ENCODE measurements at regions not wholly inside any gene's neighbourhood (a gene's known extent, or its start where the extent isn't known, plus 50 kb on each side); places are given as distances from the start of the nearest gene placed in this dataset.

- TF ChIP-seq, protein P1, sequence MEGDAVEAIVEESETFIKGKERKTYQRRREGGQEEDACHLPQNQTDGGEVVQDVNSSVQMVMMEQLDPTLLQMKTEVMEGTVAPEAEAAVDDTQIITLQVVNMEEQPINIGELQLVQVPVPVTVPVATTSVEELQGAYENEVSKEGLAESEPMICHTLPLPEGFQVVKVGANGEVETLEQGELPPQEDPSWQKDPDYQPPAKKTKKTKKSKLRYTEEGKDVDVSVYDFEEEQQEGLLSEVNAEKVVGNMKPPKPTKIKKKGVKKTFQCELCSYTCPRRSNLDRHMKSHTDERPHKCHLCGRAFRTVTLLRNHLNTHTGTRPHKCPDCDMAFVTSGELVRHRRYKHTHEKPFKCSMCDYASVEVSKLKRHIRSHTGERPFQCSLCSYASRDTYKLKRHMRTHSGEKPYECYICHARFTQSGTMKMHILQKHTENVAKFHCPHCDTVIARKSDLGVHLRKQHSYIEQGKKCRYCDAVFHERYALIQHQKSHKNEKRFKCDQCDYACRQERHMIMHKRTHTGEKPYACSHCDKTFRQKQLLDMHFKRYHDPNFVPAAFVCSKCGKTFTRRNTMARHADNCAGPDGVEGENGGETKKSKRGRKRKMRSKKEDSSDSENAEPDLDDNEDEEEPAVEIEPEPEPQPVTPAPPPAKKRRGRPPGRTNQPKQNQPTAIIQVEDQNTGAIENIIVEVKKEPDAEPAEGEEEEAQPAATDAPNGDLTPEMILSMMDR (IDR thresholded peaks at IDR 0.05) = no peak
- TF ChIP-seq POLR2A (IDR thresholded peaks at IDR 0.05) (no peak), EP300 (IDR thresholded peaks at IDR 0.05) (no peak)
Measured at GRCh38 chr3:178345944-178346343, 190.3 kb upstream of the KCNMB2 start.

All from ovary (tissue), 3 donors.